Fibroblast of lung (primary cell): ENCODE measurements at regions not wholly inside any gene's neighbourhood (a gene's known extent, or its start where the extent isn't known, plus 50 kb on each side); places are given as distances from the start of the nearest gene placed in this dataset.

ENCODE experiments used
- CTCF ChIP-seq, 2 donors: IDR thresholded peaks in 1 of 2; conservative IDR thresholded peaks in 1 of 2; 1 replicate in 1 of 2; 2 replicates in 1 of 2; pipeline ENCODE4 v1.5.1; 2011 to 2012; ENCODE audit warnings: low read length in 2 of 2, control low read depth in 1 of 2, inconsistent platforms in 1 of 2, low read depth in 1 of 2, mild to moderate bottlenecking in 1 of 2
- EZH2 ChIP-seq: IDR thresholded peaks from 2 replicates; pipeline ENCODE4 v1.5.1; 2012; ENCODE audit warnings: low read length, control low read depth, mild to moderate bottlenecking; ENCODE audit errors: missing control alignments

- TF ChIP-seq CTCF (conservative IDR thresholded peaks at IDR 0.05 in 1 of 2, IDR thresholded peaks at IDR 0.05 in 1 of 2; ENCODE audit: low read depth in 1 of 2, low read length in 2 of 2) = no peak
- no peak for TF ChIP-seq EZH2
Measured at GRCh38 chr1:24261977-24262376, 57.2 kb upstream of the GRHL3 start.
